ENCODE measurements at regions not wholly inside any gene's neighbourhood (a gene's known extent, or its start where the extent isn't known, plus 50 kb on each side); places are given as distances from the start of the nearest gene placed in this dataset.

- TF ChIP-seq EZH2 (IDR thresholded peaks at IDR 0.05) (no peak), POLR2AphosphoS5 (IDR thresholded peaks at IDR 0.05; ENCODE audit: borderline replicate concordance, low read depth, low read length) (no peak), FOXP2 (optimal IDR thresholded peaks at IDR 0.05; ENCODE audit: control extremely low read depth, extremely low read length, insufficient read depth) (no peak)
These were observed 117.7 kb upstream of the SETBP1 start for GRCh38 chr18:44562986-44563385.

All from SK-N-MC (cell line).